Lower leg skin (tissue), 3 donors: ENCODE measurements at regions not wholly inside any gene's neighbourhood (a gene's known extent, or its start where the extent isn't known, plus 50 kb on each side); places are given as distances from the start of the nearest gene placed in this dataset.

Source experiments
- POLR2A ChIP-seq, 2 donors: fragments of 450-650 bp; IDR thresholded peaks; one replicate each; pipeline ENCODE4 v1.6.1; 2016 to 2017; ENCODE audit warnings: antibody characterized with exemption in 2 of 2, mild to moderate bottlenecking in 1 of 2, moderate library complexity in 1 of 2
- TF ChIP-seq, protein P1 (sequence below), 3 donors: fragments of 450-650 bp; IDR thresholded peaks; one replicate each; pipeline ENCODE4 v1.5.1; 2016; ENCODE audit warnings: antibody characterized with exemption in 3 of 3, mild to moderate bottlenecking in 3 of 3, moderate library complexity in 2 of 3

DNA sequence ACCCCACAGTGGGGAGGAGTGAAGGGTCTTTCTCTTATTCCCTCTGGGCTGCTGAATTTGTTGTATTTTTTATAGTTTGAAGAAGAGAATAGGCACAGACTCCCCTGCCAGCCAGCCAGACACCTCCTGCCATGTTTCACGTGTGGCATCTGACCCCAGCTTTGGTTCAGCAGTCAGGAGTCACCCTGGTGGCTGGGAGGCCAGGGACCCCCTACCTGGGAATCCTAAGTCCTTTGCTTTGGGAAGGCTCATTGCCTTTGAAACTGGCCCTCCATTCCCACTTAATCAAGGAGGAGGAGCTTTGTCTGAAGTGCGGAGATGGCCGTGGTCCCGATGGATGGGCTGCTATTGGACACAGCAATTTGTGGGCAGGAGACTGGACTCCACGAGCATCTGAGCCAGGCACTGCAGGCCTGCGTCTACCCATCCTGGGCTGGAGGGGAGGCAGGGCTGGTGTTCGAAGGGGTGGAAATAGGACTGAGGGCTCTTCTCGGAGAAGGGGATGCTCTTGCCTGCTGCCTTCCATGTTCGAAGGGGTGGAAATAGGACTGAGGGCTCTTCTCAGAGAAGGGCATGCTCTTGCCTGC, 196.1 kb downstream of the DLL1 start:
- TF ChIP-seq POLR2A (IDR thresholded peaks at IDR 0.05) = no peak
- TF ChIP-seq, protein P1, sequence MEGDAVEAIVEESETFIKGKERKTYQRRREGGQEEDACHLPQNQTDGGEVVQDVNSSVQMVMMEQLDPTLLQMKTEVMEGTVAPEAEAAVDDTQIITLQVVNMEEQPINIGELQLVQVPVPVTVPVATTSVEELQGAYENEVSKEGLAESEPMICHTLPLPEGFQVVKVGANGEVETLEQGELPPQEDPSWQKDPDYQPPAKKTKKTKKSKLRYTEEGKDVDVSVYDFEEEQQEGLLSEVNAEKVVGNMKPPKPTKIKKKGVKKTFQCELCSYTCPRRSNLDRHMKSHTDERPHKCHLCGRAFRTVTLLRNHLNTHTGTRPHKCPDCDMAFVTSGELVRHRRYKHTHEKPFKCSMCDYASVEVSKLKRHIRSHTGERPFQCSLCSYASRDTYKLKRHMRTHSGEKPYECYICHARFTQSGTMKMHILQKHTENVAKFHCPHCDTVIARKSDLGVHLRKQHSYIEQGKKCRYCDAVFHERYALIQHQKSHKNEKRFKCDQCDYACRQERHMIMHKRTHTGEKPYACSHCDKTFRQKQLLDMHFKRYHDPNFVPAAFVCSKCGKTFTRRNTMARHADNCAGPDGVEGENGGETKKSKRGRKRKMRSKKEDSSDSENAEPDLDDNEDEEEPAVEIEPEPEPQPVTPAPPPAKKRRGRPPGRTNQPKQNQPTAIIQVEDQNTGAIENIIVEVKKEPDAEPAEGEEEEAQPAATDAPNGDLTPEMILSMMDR (IDR thresholded peaks at IDR 0.05) = no peak
